ENCODE measurements at regions not wholly inside any gene's neighbourhood (a gene's known extent, or its start where the extent isn't known, plus 50 kb on each side); places are given as distances from the start of the nearest gene placed in this dataset.
"Not testable (repeated sequence)": the region's sequence is repeated elsewhere in the genome, so short reads cannot be mapped to it uniquely, and the experiment has no call there.

GRCh38 chr15:34494084-34494399 is 56.4 kb upstream of the GOLGA8A start:
- Histone ChIP-seq H3K9ac (no peak overlapping the region), H3K4me2 (ENCODE audit: low read length) (no peak overlapping the region), H3K4me1 (no peaks in the 10 kb centered on the region), H3K79me2 (no peaks in the 10 kb centered on the region), H3K36me3 (ENCODE audit: control insufficient read depth, insufficient read depth, low read length) (no peaks in the 10 kb centered on the region), H2AFZ (no peak overlapping the region), H3K4me3 (ENCODE audit: low read depth, low read length) (no peak overlapping the region), H3K27me3 (ENCODE audit: control insufficient read depth, insufficient read depth, low read length) (no peaks in the 10 kb centered on the region), H3K9me3 (ENCODE audit: control insufficient read depth, low read length) (no peaks in the 10 kb centered on the region), H3K27ac (no peak overlapping the region)
- TF ChIP-seq, protein P1, sequence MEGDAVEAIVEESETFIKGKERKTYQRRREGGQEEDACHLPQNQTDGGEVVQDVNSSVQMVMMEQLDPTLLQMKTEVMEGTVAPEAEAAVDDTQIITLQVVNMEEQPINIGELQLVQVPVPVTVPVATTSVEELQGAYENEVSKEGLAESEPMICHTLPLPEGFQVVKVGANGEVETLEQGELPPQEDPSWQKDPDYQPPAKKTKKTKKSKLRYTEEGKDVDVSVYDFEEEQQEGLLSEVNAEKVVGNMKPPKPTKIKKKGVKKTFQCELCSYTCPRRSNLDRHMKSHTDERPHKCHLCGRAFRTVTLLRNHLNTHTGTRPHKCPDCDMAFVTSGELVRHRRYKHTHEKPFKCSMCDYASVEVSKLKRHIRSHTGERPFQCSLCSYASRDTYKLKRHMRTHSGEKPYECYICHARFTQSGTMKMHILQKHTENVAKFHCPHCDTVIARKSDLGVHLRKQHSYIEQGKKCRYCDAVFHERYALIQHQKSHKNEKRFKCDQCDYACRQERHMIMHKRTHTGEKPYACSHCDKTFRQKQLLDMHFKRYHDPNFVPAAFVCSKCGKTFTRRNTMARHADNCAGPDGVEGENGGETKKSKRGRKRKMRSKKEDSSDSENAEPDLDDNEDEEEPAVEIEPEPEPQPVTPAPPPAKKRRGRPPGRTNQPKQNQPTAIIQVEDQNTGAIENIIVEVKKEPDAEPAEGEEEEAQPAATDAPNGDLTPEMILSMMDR (IDR thresholded peaks at IDR 0.05): no peak

DNA sequence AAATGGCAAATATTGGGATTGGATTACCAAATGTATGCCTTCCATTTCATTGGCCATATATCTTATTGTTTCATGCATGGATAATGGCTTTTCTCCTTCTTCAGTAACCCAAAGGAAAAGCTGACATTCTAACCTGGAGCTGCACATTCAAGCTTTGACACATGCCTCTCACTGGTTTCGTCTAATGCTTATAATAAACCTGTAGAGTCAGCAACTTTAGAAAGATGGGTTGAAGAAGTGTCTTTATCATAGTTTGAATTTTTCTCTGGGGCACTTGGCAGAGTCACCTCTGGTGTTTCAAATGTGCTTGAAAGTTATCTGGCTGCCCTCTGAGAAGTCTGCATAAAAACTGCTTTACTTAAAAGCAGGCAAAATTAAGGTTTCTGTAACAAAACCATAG is 55.4 kb upstream of the GOLGA8A start:
- no peak overlapping the region for H3K4me3 ChIP-seq (ENCODE audit: low read depth, low read length)
- H3K27me3 ChIP-seq (ENCODE audit: control insufficient read depth, insufficient read depth, low read length): no peaks in the 10 kb centered on the region
- TF ChIP-seq, protein P1 (IDR thresholded peaks at IDR 0.05): no peak
- no peaks in the 10 kb centered on the region for H3K9me3 ChIP-seq (ENCODE audit: control insufficient read depth, low read length)
- no peaks in the 10 kb centered on the region for H3K4me1 ChIP-seq
- H2AFZ ChIP-seq: no peak overlapping the region
- H3K36me3 ChIP-seq (ENCODE audit: control insufficient read depth, insufficient read depth, low read length): no peaks in the 10 kb centered on the region
- H3K79me2 ChIP-seq: no peaks in the 10 kb centered on the region
- H3K9ac ChIP-seq: no peak overlapping the region
- H3K4me2 ChIP-seq (ENCODE audit: low read length): no peak overlapping the region
- no peak overlapping the region for H3K27ac ChIP-seq

DNA sequence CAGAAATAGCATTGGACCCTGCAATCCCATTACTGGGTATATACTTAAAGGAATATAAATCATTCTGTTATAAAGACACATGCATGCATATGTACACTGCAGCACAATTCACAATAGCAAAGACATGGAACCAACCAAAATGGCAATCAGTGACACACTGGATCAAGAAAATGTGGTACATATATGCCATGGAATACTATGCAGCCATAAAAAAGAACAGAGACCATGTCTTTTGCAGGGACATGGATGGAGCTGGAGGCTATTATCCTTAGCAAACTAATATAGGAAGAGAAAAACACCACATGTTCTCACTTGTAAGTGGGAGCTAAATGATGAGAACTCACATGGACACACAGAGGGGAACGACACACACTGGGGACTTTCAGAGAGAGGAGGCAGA is 53.9 kb upstream of the GOLGA8A start:
- H3K4me2 ChIP-seq (ENCODE audit: low read length); H3K27me3 ChIP-seq (ENCODE audit: control insufficient read depth, insufficient read depth, low read length); H3K79me2 ChIP-seq; H3K27ac ChIP-seq; H3K4me1 ChIP-seq; H3K36me3 ChIP-seq (ENCODE audit: control insufficient read depth, insufficient read depth, low read length); H3K9me3 ChIP-seq (ENCODE audit: control insufficient read depth, low read length); H3K4me3 ChIP-seq (ENCODE audit: low read depth, low read length); H3K9ac ChIP-seq; H2AFZ ChIP-seq: not testable (repeated sequence)

- H3K4me3 ChIP-seq (ENCODE audit: low read depth, low read length): no peak overlapping the region
- TF ChIP-seq, protein P1 (IDR thresholded peaks at IDR 0.05): no peak
- H2AFZ ChIP-seq: no peak overlapping the region
- no peaks in the 10 kb centered on the region for H3K36me3 ChIP-seq (ENCODE audit: control insufficient read depth, insufficient read depth, low read length)
- H3K4me2 ChIP-seq (ENCODE audit: low read length): no peak overlapping the region
- no peaks in the 10 kb centered on the region for H3K4me1 ChIP-seq
- H3K27ac ChIP-seq: no peak overlapping the region
- no peaks in the 10 kb centered on the region for H3K9me3 ChIP-seq (ENCODE audit: control insufficient read depth, low read length)
- no peaks in the 10 kb centered on the region for H3K27me3 ChIP-seq (ENCODE audit: control insufficient read depth, insufficient read depth, low read length)
- H3K79me2 ChIP-seq: no peaks in the 10 kb centered on the region
- H3K9ac ChIP-seq: no peak overlapping the region
Measured at GRCh38 chr15:34490417-34491193, 53.0 kb upstream of the GOLGA8A start.

DNA sequence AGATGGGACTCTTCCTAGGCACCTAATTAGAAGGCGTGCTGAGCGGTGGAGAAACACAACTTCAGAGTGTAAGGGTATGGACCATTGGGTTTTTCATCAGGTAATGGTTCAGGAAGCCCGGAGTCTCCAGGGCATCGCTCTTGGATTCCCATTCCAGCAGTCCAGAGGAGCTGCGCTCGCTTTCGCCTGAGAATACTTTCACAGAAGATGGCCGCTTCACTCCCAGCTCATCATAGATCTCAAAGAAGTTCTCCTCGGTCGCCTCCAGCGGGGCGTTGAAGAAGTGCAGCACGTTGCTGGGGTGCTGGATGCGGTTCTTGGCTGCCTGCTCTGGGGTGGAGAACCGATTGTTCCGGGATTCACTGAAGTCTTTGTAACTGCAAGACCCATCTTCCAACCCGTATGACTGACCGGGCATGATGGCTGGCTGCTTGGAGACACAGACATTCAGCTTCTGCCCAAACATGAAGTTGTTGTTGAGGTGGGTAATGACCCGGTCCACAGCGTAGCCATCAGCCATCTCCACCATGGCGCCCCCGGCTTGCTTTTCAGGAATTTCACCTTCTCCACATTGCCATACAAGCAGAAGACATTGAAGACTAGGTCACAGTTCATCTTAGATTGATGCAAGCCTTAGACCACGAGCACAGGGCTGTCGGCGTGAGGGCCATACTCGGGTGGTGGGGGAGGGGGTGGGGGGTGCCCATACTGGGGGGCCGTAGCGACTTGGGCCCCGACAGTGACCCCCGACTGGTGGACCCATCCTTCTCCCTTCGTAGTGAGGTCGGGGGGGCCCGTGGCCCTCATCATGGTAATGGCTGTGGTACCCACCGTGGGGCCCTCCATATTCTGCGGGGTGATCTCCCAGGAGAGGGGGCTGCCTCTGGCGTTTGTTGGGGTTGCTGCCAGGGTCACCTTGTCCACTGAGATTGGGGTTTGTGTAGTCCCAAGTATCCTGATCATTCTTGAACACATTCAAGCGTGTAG is 51.7 kb upstream of the GOLGA8A start:
- not testable (repeated sequence) for H3K9ac ChIP-seq; H3K4me3 ChIP-seq (ENCODE audit: low read depth, low read length); H3K79me2 ChIP-seq; H3K4me2 ChIP-seq (ENCODE audit: low read length); H3K9me3 ChIP-seq (ENCODE audit: control insufficient read depth, low read length); H2AFZ ChIP-seq; H3K27ac ChIP-seq; H3K36me3 ChIP-seq (ENCODE audit: control insufficient read depth, insufficient read depth, low read length); H3K27me3 ChIP-seq (ENCODE audit: control insufficient read depth, insufficient read depth, low read length); H3K4me1 ChIP-seq
